Epithelial cell of proximal tubule (primary cell): ENCODE measurements at regions not wholly inside any gene's neighbourhood (a gene's known extent, or its start where the extent isn't known, plus 50 kb on each side); places are given as distances from the start of the nearest gene placed in this dataset.

Experiments used
- DNase-seq: peaks from one replicate; pipeline ENCODE4 v3.0.0-alpha.2; 2011; ENCODE audit warnings: low read depth
- H3K4me3 ChIP-seq: 2 replicates; pipeline ENCODE4 v1.5.1; 2011; ENCODE audit warnings: low read depth, mild to moderate bottlenecking, low read length
- TF ChIP-seq, protein P1 (sequence below): conservative IDR thresholded peaks from 2 replicates; pipeline ENCODE4 v1.5.1; 2012; ENCODE audit warnings: low read depth, mild to moderate bottlenecking, low read length

- TF ChIP-seq, protein P1, sequence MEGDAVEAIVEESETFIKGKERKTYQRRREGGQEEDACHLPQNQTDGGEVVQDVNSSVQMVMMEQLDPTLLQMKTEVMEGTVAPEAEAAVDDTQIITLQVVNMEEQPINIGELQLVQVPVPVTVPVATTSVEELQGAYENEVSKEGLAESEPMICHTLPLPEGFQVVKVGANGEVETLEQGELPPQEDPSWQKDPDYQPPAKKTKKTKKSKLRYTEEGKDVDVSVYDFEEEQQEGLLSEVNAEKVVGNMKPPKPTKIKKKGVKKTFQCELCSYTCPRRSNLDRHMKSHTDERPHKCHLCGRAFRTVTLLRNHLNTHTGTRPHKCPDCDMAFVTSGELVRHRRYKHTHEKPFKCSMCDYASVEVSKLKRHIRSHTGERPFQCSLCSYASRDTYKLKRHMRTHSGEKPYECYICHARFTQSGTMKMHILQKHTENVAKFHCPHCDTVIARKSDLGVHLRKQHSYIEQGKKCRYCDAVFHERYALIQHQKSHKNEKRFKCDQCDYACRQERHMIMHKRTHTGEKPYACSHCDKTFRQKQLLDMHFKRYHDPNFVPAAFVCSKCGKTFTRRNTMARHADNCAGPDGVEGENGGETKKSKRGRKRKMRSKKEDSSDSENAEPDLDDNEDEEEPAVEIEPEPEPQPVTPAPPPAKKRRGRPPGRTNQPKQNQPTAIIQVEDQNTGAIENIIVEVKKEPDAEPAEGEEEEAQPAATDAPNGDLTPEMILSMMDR, result no peak
- no peak for DNase-seq
- H3K4me3 ChIP-seq, result peak overlapping the region; percentile 11
These were observed 87.4 kb downstream of the ZNF608 start for GRCh38 chr5:124658867-124659557.

DNA sequence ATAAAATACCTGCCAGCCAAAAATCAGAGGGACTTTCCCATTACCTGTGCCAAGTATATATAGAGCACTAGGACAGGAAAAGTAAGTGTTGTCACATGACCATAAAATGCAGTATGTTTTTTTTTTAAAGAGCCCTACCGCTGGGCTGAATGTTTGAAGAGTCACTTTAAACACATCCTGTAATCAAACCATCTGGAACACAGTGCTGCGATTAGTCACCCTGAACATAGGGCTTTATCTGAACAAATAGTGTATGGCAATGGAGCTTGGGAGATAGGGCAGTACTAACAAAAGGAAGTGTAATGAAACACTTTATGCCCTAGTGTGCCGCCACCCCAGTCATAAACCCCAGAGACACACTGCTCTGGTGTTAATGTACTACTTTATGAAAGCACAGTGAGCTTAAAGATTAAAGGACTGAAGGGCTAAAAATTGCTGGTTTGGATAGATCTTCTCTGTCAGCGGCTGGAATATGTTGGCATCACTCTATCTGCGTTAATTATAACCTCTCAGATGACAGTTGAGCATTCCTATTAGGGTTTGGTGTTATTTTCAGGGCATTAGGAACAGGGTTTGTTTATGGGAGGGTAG is 90.4 kb downstream of the ZNF608 start:
- peak overlapping the region; percentile 24 for H3K4me3 ChIP-seq
- TF ChIP-seq, protein P1, result no peak
- DNase-seq, result peak; percentile 94

DNA sequence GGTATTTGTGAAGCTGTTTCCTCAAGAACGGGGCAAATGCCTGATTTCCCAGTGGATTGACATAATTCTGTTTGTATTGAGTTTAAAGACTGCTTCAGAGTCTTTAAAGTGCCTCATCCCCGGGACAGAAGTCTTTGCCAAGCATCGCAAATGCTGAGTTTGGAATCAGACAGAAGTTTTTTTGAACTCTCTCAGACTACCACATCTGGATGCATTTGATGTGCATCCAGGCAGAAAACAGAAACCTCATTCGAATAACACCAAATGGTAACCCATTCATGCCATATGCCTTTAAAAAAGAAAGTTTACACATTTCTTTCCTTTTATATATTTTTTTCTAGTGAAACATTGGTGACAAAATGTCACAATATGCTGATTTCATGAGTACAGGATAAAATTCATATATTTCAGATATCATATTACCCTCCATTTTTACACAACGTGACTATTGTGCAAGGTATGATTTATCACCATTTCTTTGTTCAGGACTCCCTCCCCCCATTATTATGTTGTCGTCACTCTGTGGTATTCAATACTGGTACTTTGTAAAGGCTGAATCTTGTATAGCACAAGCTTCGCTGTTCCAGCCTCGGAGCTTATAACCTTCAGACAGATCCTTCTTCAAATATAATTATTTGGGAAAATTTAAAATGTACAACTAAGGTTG is 91.1 kb downstream of the ZNF608 start:
- DNase-seq, result no peak
- H3K4me3 ChIP-seq, result peak overlapping the region; percentile 24
- TF ChIP-seq, protein P1, result no peak

GRCh38 chr5:124654418-124654817 is 92.0 kb downstream of the ZNF608 start:
- no peak for DNase-seq
- TF ChIP-seq, protein P1, result no peak

GRCh38 chr5:124653666-124654065 is 92.8 kb downstream of the ZNF608 start:
- H3K4me3 ChIP-seq, result no peak overlapping the region
- no peak for DNase-seq
- TF ChIP-seq, protein P1, result no peak

More at GRCh38 chr5:124654418-124654817, 92.0 kb downstream of the ZNF608 start:
- no peak overlapping the region for H3K4me3 ChIP-seq

- TF ChIP-seq, protein P1, result no peak
- no peak for DNase-seq
- no peak overlapping the region for H3K4me3 ChIP-seq
These were observed 93.5 kb downstream of the ZNF608 start for GRCh38 chr5:124652892-124653441.
